ENCODE measurements at regions not wholly inside any gene's neighbourhood (a gene's known extent, or its start where the extent isn't known, plus 50 kb on each side); places are given as distances from the start of the nearest gene placed in this dataset.

- no peaks in the 10 kb centered on the region for H3K4me1 ChIP-seq
- no peaks in the 10 kb centered on the region for H3K36me3 ChIP-seq
- peaks cover 0 to 7% (median 0%) of the 10 kb centered on the region in 8 donors for H3K9me3 ChIP-seq
- H3K27me3 ChIP-seq (replicated peaks in 1 of 7): no peaks in the 10 kb centered on the region
- H3K4me3 ChIP-seq: no peak overlapping the region
- TF ChIP-seq POLR2AphosphoS5 (IDR thresholded peaks at IDR 0.05) (no peak), POLR2A (IDR thresholded peaks at IDR 0.05) (no peak)
- TF ChIP-seq, protein P1, sequence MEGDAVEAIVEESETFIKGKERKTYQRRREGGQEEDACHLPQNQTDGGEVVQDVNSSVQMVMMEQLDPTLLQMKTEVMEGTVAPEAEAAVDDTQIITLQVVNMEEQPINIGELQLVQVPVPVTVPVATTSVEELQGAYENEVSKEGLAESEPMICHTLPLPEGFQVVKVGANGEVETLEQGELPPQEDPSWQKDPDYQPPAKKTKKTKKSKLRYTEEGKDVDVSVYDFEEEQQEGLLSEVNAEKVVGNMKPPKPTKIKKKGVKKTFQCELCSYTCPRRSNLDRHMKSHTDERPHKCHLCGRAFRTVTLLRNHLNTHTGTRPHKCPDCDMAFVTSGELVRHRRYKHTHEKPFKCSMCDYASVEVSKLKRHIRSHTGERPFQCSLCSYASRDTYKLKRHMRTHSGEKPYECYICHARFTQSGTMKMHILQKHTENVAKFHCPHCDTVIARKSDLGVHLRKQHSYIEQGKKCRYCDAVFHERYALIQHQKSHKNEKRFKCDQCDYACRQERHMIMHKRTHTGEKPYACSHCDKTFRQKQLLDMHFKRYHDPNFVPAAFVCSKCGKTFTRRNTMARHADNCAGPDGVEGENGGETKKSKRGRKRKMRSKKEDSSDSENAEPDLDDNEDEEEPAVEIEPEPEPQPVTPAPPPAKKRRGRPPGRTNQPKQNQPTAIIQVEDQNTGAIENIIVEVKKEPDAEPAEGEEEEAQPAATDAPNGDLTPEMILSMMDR (IDR thresholded peaks at IDR 0.05 in 8 of 11, conservative IDR thresholded peaks at IDR 0.05 in 3 of 11): no peak
- intact Hi-C loops (cut with DNase I; ENCODE audit: low total_unique reads): no loop called here
- no peak for DNase-seq
- no peak overlapping the region for H3K27ac ChIP-seq
These were observed 932.1 kb upstream of the LCORL start for GRCh38 chr4:18953613-18954012.

DNA sequence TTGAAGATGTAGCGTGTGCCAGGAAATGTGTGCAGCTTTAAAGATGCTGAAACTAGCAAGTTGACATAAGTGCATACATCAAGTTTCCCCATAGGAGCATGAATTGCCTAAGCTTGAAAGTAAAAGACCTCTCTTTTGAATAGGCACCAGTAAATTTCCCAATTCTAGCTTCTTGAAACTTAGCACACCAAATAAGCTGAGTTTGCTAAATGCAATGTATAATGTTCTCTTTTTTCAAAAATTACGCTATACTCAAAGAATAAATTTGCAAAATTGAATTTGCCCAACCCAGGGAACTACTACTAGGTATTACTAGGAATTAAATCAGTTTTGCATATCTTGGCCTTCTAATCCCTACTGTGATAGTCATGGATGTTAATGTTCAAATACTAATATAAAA, 923.9 kb upstream of the LCORL start:
- Histone ChIP-seq H3K4me3 (no peak overlapping the region), H3K9me3 (peaks cover 0 to 9% (median 0%) of the 10 kb centered on the region in 8 donors), H3K36me3 (no peaks in the 10 kb centered on the region), H3K27me3 (replicated peaks in 1 of 7) (no peaks in the 10 kb centered on the region), H3K4me1 (no peaks in the 10 kb centered on the region), H3K27ac (no peak overlapping the region)
- DNase-seq: no peak
- 61 to 94% (median 84%) methylated on average over 2 of the region's 2 CpGs for WGBS, 5 donors
- TF ChIP-seq, protein P1 (IDR thresholded peaks at IDR 0.05 in 8 of 11, conservative IDR thresholded peaks at IDR 0.05 in 3 of 11): no peak
- TF ChIP-seq POLR2A (IDR thresholded peaks at IDR 0.05) (no peak), POLR2AphosphoS5 (IDR thresholded peaks at IDR 0.05) (no peak)
- intact Hi-C loops (cut with DNase I; ENCODE audit: low total_unique reads): no loop called here

DNA sequence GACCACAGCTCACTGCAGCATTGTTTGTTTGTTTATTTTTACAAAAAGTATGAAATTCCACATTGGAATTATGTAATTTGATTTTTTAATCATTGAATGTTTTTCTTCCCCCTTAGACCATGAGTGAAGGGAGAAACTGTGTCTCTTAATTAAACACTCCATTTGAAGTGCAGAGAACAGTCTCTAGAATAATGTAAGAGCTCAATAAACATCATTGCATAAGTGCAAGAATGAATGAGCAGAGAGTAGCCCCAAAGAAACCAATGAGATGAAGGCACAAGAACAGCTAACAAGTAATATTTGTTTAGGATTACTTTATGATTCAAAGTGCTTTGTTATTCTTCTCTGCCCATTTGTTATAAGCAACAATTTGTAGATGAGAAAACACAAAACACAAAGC, 921.3 kb upstream of the LCORL start:
- intact Hi-C loops (cut with DNase I; ENCODE audit: low total_unique reads): no loop called here
- H3K27me3 ChIP-seq (replicated peaks in 1 of 7): no peaks in the 10 kb centered on the region
- H3K4me3 ChIP-seq: no peak overlapping the region
- no peak for DNase-seq
- H3K4me1 ChIP-seq: no peaks in the 10 kb centered on the region
- TF ChIP-seq POLR2AphosphoS5 (IDR thresholded peaks at IDR 0.05) (no peak), POLR2A (IDR thresholded peaks at IDR 0.05) (no peak)
- TF ChIP-seq, protein P1 (IDR thresholded peaks at IDR 0.05 in 8 of 11, conservative IDR thresholded peaks at IDR 0.05 in 3 of 11): no peak
- no peaks in the 10 kb centered on the region for H3K36me3 ChIP-seq
- H3K9me3 ChIP-seq: peaks cover 0 to 7% (median 0%) of the 10 kb centered on the region in 8 donors
- no peak overlapping the region for H3K27ac ChIP-seq

GRCh38 chr4:18938343-18939099, 917.0 kb upstream of the LCORL start:
- no peak overlapping the region for H3K4me3 ChIP-seq
- peaks cover 0 to 5% (median 0%) of the 10 kb centered on the region in 8 donors for H3K9me3 ChIP-seq
- no peaks in the 10 kb centered on the region for H3K4me1 ChIP-seq
- no peak for TF ChIP-seq POLR2AphosphoS5 (IDR thresholded peaks at IDR 0.05)
- no peaks in the 10 kb centered on the region for H3K36me3 ChIP-seq
- WGBS, 5 donors: 32 to 54% (median 52%) methylated on average over 3 of the region's 3 CpGs
- DNase-seq: no peak
- no peaks in the 10 kb centered on the region for H3K27me3 ChIP-seq (replicated peaks in 1 of 7)
- no peak overlapping the region for H3K27ac ChIP-seq
- intact Hi-C loops (cut with DNase I; ENCODE audit: low total_unique reads): no loop called here
